Hepatocyte (in vitro differentiated cells): ENCODE measurements at regions not wholly inside any gene's neighbourhood (a gene's known extent, or its start where the extent isn't known, plus 50 kb on each side); places are given as distances from the start of the nearest gene placed in this dataset.

ENCODE experiments used
- CTCF ChIP-seq: fragments of 200-600 bp; sonication (generic); IDR thresholded peaks from 2 replicates; pipeline ENCODE4 v1.5.1; 2016; ENCODE audit warnings: antibody characterized with exemption, mild to moderate bottlenecking; ENCODE audit not compliant: poor library complexity
- EZH2 ChIP-seq: fragments of 200-600 bp; sonication (generic); IDR thresholded peaks from 2 replicates; pipeline ENCODE4 v1.6.1; 2016; ENCODE audit warnings: antibody characterized with exemption, mild to moderate bottlenecking, borderline replicate concordance
- EZH2phosphoT487 ChIP-seq: fragments of 200-600 bp; sonication (generic); IDR thresholded peaks from one replicate; pipeline ENCODE4 v1.6.1; 2018; ENCODE audit warnings: antibody characterized with exemption, mild to moderate bottlenecking, low read depth, moderate library complexity; ENCODE audit not compliant: unreplicated experiment, severe bottlenecking

GRCh38 chr11:134577751-134578395 lies 165.8 kb upstream of the B3GAT1 start:
- TF ChIP-seq CTCF, result no peak
- TF ChIP-seq EZH2, result no peak
- no peak for TF ChIP-seq EZH2phosphoT487
